Upper lobe of right lung (tissue), 1 donor: ENCODE measurements at regions not wholly inside any gene's neighbourhood (a gene's known extent, or its start where the extent isn't known, plus 50 kb on each side); places are given as distances from the start of the nearest gene placed in this dataset.

ENCODE experiments used
- ATAC-seq: fragments of 200-7000 bp; cut with Tn5 transposase; one replicate; pipeline ENCODE4 v1.9.1; 2020; ENCODE audit warnings: mild to moderate bottlenecking, moderate library complexity
- DNase-seq: peaks from one replicate; pipeline ENCODE4 v3.0.0-alpha.2; 2020
- H3K27ac ChIP-seq: fragments of 200-600 bp; one replicate; pipeline ENCODE4 v1.8.0; 2022
- H3K27me3 ChIP-seq: fragments of 200-600 bp; one replicate; pipeline ENCODE4 v1.8.0; 2022; ENCODE audit warnings: mild to moderate bottlenecking
- H3K36me3 ChIP-seq: fragments of 200-600 bp; one replicate; pipeline ENCODE4 v1.8.0; 2022
- H3K4me1 ChIP-seq: fragments of 200-600 bp; one replicate; pipeline ENCODE4 v1.8.0; 2022
- H3K4me3 ChIP-seq: fragments of 200-600 bp; one replicate; pipeline ENCODE4 v1.8.0; 2022; ENCODE audit warnings: mild to moderate bottlenecking
- H3K9me3 ChIP-seq: fragments of 200-600 bp; one replicate; pipeline ENCODE4 v1.8.0; 2022
- intact Hi-C: fragments of 100-400 bp; cut with DNase I; formaldehyde crosslinking; loops from one replicate; pipeline ENCODE4 v1.11.0; 2022
- TF ChIP-seq, protein P1 (sequence below): fragments of 200-600 bp; IDR thresholded peaks from one replicate; pipeline ENCODE4 v1.8.0; 2022; ENCODE audit warnings: antibody characterized with exemption
- donor health status: DM: no; HTN: yes; CAD: no; lungs with severe emphysema.

DNA sequence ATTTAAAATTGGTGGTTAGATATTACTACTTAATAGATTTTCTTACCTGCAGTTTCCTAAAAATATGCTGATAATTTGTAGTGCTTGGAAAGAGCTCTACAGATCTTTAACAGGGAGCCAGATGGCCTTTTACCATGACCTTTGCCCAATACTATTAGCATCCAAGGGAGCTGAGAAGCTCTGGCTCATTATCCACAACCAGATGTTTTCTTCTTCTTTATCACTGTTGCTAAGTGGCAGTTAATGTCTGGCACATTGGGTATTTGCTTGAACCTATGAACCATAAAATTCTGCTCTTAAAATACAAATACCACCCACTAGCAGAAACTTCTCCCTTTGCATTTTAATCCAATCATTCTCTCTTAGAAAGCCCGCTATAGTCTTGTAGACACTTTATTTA is 1480.3 kb downstream of the C4orf33 start:
- ATAC-seq, result no peak
- H3K36me3 ChIP-seq, result no peaks in the 10 kb centered on the region
- no peaks in the 10 kb centered on the region for H3K27me3 ChIP-seq
- intact Hi-C loops, result no loop called here
- no peaks in the 10 kb centered on the region for H3K9me3 ChIP-seq
- TF ChIP-seq, protein P1, sequence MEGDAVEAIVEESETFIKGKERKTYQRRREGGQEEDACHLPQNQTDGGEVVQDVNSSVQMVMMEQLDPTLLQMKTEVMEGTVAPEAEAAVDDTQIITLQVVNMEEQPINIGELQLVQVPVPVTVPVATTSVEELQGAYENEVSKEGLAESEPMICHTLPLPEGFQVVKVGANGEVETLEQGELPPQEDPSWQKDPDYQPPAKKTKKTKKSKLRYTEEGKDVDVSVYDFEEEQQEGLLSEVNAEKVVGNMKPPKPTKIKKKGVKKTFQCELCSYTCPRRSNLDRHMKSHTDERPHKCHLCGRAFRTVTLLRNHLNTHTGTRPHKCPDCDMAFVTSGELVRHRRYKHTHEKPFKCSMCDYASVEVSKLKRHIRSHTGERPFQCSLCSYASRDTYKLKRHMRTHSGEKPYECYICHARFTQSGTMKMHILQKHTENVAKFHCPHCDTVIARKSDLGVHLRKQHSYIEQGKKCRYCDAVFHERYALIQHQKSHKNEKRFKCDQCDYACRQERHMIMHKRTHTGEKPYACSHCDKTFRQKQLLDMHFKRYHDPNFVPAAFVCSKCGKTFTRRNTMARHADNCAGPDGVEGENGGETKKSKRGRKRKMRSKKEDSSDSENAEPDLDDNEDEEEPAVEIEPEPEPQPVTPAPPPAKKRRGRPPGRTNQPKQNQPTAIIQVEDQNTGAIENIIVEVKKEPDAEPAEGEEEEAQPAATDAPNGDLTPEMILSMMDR, result no peak
- DNase-seq, result no peak
- H3K27ac ChIP-seq, result no peak overlapping the region
- no peaks in the 10 kb centered on the region for H3K4me1 ChIP-seq
- no peak overlapping the region for H3K4me3 ChIP-seq

DNA sequence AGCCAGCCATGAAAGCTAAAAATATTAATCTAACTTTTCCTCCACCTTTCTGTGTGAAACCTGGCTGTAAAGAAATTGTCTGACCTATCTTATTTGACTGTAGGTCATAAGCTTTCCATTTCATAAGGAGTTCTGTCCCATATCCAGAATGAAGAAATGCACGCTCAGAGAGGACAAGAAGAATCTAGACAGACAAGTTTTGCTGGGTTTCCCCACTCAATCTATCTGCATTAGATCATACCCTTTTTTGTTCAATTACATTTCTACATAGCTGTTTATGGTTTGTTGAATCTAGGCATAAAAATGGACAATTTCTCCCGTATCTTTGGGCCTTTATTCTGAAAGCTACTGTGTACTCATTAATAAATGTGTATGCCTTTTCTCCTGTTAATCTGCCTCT is 1495.1 kb downstream of the C4orf33 start:
- ATAC-seq (no peak), DNase-seq (no peak)
- Histone ChIP-seq H3K27me3 (no peaks in the 10 kb centered on the region), H3K36me3 (no peaks in the 10 kb centered on the region), H3K9me3 (no peaks in the 10 kb centered on the region), H3K4me1 (no peaks in the 10 kb centered on the region), H3K27ac (no peak overlapping the region), H3K4me3 (no peak overlapping the region)
- intact Hi-C loops, result no loop called here
- TF ChIP-seq, protein P1, result no peak

DNA sequence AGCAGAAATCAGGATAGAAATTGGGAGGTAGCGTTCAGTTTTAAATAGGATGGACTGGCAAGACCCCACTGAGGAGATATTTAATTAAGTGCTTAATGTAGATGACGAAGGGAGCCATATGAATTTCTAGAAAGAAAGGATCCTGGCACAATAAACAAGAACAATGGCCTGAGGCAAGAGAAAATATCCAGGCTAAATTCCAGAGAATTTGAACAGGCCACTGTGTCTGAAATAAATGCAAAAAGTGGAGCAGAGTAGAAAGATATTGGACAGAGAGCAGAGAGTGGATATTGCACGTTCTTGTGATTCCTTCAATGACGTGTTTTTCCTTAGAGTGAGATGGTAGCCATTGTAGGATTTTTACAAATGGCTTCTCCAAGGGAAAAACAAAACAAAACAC is 1504.8 kb downstream of the C4orf33 start:
- ATAC-seq (no peak), DNase-seq (no peak)
- TF ChIP-seq, protein P1, result no peak
- Histone ChIP-seq H3K36me3 (no peaks in the 10 kb centered on the region), H3K27ac (no peak overlapping the region), H3K9me3 (no peaks in the 10 kb centered on the region), H3K4me1 (no peaks in the 10 kb centered on the region), H3K4me3 (no peak overlapping the region), H3K27me3 (no peaks in the 10 kb centered on the region)
- intact Hi-C loops, result no loop called here

DNA sequence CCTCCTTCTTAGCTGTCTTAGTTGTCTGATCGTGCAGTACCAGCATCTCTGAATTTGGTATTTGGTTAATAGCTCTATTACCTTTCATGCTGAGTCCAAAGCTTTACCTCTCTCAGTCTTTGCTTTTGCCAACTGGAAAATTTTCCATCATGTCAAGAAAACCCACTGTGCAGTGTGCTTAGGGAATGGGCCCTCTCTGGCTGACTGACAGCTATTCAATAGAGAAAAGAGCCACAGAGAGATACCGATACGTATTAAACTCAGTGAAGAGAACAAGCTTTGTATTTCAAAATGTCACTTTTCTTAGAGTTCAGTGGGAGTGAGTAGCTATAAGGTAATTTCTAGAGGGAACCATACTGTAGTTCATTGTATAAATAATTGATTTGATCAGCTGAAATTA is 1507.1 kb downstream of the C4orf33 start:
- Histone ChIP-seq H3K27me3 (no peaks in the 10 kb centered on the region), H3K4me3 (no peak overlapping the region), H3K9me3 (no peaks in the 10 kb centered on the region), H3K4me1 (no peaks in the 10 kb centered on the region), H3K27ac (no peak overlapping the region), H3K36me3 (no peaks in the 10 kb centered on the region)
- intact Hi-C loops, result no loop called here
- no peak for DNase-seq
- TF ChIP-seq, protein P1, result no peak
- ATAC-seq, result no peak

DNA sequence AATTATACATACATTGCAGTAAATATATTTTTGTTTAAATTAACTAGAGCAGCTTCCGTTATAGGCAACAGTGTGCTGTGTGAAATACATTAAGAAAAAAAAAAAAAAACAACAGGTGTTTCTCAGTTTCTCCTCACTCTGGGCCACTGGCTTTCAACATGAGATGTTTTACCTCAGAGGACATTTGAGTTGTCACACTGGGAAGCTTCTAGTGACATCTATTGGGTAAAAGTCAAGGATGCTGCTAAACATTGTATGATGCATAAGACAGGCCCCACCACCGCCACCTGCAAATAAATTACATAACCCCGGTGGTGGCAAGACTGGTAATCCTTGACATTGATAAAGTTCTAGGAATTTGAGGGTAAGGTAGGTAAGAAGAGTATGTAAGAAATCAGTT is 1512.2 kb downstream of the C4orf33 start:
- Histone ChIP-seq H3K9me3 (no peaks in the 10 kb centered on the region), H3K4me3 (no peak overlapping the region), H3K4me1 (no peaks in the 10 kb centered on the region), H3K27me3 (no peaks in the 10 kb centered on the region), H3K36me3 (no peaks in the 10 kb centered on the region), H3K27ac (no peak overlapping the region)
- TF ChIP-seq, protein P1, result no peak
- intact Hi-C loops, result no loop called here
- DNase-seq, result no peak
- no peak for ATAC-seq

DNA sequence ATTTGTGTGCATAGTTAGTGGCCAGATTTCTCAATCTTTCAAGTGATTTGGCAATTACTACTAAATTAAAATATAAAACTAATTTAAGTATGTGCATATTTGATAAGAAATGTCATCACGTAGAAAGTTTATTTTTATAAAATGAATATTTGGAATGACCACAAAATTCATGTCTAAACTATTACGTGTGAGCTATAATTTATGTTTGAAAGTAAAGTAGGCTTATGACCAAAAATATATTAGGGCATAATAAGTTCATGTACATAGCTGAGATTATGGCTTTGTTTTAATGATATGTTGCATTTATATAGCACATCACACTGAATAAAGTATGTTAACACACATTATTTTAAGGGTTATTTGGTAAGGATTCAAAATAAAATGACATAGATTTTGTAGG is 1532.6 kb downstream of the C4orf33 start:
- Histone ChIP-seq H3K4me3 (no peak overlapping the region), H3K27me3 (no peaks in the 10 kb centered on the region), H3K36me3 (no peaks in the 10 kb centered on the region), H3K9me3 (no peaks in the 10 kb centered on the region), H3K4me1 (no peaks in the 10 kb centered on the region), H3K27ac (no peak overlapping the region)
- TF ChIP-seq, protein P1, result no peak
- DNase-seq (no peak), ATAC-seq (no peak)
- intact Hi-C loops, result no loop called here
